ENCODE measurements at regions not wholly inside any gene's neighbourhood (a gene's known extent, or its start where the extent isn't known, plus 50 kb on each side); places are given as distances from the start of the nearest gene placed in this dataset.
A peak's percentile ranks its signal among the peaks of the same experiment; 100 is the strongest.
"Not testable (repeated sequence)": the region's sequence is repeated elsewhere in the genome, so short reads cannot be mapped to it uniquely, and the experiment has no call there.

DNA sequence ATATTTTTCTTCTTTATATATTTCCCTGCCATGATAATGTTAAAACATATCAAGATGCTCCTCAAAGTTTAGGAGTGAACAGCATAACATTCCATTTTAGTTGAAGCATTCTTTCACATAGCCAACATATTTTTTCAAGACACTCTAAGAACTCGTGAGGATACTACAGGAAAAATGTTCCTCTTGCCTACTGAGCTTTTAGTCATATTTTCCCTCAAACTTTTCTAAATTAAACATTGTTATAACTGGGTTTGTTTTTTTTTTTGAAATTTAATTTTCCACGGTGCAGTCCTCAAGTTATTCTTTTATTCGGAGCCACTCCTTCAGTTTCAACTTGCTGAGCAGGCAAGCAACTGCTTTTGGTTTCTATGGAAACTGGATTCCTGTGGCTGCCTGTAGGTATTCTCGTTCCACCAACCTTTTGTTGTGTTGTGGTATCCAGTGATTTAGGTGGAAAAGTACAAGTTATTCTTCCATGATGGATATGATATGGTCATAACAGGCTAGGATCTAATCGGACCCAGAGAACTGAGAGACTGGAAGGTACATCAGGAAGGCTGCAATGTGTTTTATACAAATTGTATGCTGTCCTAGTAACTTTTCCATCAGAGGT is 248.0 kb downstream of the TRIML1 start:
- TF ChIP-seq, protein P1, sequence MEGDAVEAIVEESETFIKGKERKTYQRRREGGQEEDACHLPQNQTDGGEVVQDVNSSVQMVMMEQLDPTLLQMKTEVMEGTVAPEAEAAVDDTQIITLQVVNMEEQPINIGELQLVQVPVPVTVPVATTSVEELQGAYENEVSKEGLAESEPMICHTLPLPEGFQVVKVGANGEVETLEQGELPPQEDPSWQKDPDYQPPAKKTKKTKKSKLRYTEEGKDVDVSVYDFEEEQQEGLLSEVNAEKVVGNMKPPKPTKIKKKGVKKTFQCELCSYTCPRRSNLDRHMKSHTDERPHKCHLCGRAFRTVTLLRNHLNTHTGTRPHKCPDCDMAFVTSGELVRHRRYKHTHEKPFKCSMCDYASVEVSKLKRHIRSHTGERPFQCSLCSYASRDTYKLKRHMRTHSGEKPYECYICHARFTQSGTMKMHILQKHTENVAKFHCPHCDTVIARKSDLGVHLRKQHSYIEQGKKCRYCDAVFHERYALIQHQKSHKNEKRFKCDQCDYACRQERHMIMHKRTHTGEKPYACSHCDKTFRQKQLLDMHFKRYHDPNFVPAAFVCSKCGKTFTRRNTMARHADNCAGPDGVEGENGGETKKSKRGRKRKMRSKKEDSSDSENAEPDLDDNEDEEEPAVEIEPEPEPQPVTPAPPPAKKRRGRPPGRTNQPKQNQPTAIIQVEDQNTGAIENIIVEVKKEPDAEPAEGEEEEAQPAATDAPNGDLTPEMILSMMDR (conservative IDR thresholded peaks at IDR 0.05; ENCODE audit: low read depth, low read length): no peak
- no peak overlapping the region for H3K4me3 ChIP-seq (ENCODE audit: low read depth, low read length)
- peak; percentile 13 for DNase-seq (ENCODE audit: low read depth)

DNA sequence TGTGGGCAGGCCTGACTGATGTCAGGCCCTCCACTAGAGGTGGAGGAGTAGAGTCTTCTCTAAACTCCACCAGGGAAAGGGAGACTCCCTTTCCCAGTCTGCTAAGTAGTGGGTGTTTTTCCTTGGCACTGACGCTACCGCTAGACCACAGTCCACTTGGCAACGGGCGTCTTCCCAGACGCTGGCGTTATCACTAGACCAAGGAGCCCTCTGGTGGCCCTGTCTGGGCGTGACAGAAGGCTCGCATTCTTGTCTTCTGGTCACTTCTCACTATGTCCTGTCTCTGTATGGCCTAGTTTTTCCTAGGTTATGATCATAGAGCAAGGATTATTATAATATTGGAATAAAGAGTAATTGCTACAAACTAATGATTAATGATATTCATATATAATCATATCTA is 252.1 kb downstream of the TRIML1 start:
- DNase-seq (ENCODE audit: low read depth); H3K4me3 ChIP-seq (ENCODE audit: low read depth, low read length): not testable (repeated sequence)

DNA sequence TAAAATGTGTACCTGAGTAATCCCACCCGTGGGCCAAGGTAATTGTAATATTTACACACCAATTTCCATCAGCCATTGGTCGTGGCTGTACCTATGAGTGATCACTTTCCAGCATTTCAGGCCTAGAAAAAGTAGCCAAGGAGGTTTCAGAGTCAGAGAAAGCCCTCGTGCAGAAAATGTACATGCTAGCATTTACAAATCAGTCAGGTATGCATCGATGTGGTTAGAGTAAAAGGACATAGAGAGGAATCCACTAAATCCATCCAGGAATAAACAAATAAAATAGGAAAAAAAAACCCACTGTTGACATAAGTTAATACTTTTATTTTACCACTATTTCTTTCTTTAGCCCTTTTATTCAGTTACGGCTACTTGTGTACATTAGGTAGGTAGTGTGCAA is 256.8 kb downstream of the TRIML1 start:
- no peak for DNase-seq (ENCODE audit: low read depth)
- H3K4me3 ChIP-seq (ENCODE audit: low read depth, low read length): no peak overlapping the region
- TF ChIP-seq, protein P1 (conservative IDR thresholded peaks at IDR 0.05; ENCODE audit: low read depth, low read length): no peak

DNA sequence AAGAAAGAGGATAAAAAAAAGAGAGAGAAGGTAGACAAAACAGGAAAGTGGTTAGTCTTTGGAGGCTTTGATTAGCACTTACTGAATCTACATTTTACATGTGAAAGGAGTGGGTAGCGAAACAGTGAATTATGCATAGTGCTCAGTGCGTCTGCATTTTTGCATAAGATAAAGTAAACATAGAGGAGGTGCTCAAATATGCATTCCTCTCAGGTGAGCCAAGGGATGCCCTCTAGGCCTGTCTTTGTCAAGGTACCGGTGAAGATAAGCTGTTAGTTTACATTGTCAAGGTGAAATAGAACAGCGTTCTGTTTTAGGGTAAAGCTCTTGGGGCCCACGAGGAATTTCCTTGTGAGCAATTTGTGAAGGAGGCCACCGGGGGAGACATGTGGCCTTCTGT is 260.6 kb downstream of the TRIML1 start:
- DNase-seq (ENCODE audit: low read depth): no peak
- no peak overlapping the region for H3K4me3 ChIP-seq (ENCODE audit: low read depth, low read length)
- TF ChIP-seq, protein P1 (conservative IDR thresholded peaks at IDR 0.05; ENCODE audit: low read depth, low read length): no peak

DNA sequence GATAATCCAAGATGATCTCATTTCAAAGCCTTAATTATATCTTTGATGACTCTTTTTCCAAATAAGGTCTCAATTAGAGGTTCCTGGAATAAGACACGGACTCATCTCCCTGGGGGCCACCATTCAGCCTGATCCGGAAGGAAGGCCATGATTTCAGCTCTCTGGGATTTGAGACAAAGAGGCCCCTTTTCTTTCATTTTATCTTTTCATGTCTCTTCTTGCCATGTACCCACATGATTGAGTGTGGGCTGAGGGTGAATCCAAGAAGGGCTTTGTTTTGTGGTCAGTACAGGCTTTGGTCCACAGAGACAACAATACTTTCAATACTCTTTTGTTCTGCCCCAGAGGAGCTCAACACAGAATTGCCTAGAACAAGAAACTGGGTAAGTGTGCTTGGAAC is 261.2 kb downstream of the TRIML1 start:
- no peak for DNase-seq (ENCODE audit: low read depth)
- TF ChIP-seq, protein P1 (conservative IDR thresholded peaks at IDR 0.05; ENCODE audit: low read depth, low read length): no peak
- no peak overlapping the region for H3K4me3 ChIP-seq (ENCODE audit: low read depth, low read length)

DNA sequence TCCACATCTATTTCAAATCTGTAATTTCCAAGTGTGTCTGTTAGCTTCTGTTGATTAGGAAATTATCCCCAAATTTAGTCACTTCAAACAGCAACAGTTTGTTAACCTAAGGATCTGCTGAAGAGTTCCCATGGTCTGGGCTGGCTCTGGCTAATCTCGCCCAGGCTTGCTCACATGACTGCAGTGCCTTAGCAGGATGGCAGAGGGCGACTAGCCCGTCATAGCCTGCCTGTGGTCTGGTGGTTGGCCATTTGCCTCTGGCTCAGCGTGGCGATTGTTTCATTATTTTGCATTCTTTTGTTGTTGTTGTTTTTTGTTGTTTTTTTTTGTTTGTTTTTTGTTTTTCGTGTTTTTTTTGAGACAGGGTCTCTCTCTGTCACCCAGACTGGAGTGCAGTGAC is 264.0 kb downstream of the TRIML1 start:
- TF ChIP-seq, protein P1 (conservative IDR thresholded peaks at IDR 0.05; ENCODE audit: low read depth, low read length): no peak
- no peak for DNase-seq (ENCODE audit: low read depth)
- no peak overlapping the region for H3K4me3 ChIP-seq (ENCODE audit: low read depth, low read length)

DNA sequence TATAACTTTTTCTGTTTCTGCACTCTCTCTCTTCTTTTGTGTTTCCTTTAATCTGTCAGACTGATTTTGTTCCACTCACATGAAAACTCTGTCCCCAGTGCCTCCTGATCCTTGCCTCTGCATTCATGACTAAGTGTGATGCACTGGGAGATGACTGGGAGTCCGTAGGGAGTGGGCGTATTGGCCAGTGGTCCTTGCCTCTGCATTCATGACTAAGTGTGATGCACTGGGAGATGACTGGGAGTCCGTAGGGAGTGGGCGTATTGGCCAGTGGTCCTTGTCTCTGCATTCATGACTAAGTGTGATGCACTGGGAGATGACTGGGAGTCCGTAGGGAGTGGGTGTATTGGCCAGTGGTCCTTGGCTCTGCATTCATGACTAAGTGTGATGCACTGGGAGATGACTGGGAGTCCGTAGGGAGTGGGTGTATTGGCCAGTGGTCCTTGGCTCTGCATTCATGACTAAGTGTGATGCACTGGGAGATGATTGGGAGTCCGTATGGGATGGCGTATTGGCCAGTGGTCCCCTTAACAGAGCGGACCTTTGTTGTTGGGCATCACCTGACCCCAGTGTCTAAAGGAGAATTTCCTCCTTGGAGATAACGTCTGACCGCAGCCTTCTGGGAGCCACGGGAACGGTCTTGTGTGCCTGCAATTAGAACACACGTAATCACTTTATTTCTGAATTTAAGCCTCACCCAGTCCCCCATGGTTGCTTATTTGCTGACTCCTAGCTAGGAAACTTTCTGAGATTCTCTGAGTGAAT is 266.0 kb downstream of the TRIML1 start:
- not testable (repeated sequence) for DNase-seq (ENCODE audit: low read depth); H3K4me3 ChIP-seq (ENCODE audit: low read depth, low read length)
